SK-N-MC (cell line): ENCODE measurements at regions not wholly inside any gene's neighbourhood (a gene's known extent, or its start where the extent isn't known, plus 50 kb on each side); places are given as distances from the start of the nearest gene placed in this dataset.
A peak's percentile ranks its signal among the peaks of the same experiment; 100 is the strongest.
"Not testable (repeated sequence)": the region's sequence is repeated elsewhere in the genome, so short reads cannot be mapped to it uniquely, and the experiment has no call there.

Experiments
- DNase-seq: peaks from one replicate; pipeline ENCODE4 v3.0.0-alpha.2; 2011; ENCODE audit warnings: low read depth, low spot score
- H3K27ac ChIP-seq: fragments of 200-600 bp; sonication (generic); 2 replicates; pipeline ENCODE4 v1.5.1; 2016; ENCODE audit warnings: mixed run types
- H3K36me3 ChIP-seq: fragments of 200-600 bp; sonication (generic); 2 replicates; pipeline ENCODE4 v1.6.1; 2017; ENCODE audit warnings: antibody characterized with exemption, low read length, mixed read lengths; ENCODE audit not compliant: insufficient read depth
- H3K4me3 ChIP-seq: fragments of 200-600 bp; sonication (generic); 2 replicates; pipeline ENCODE4 v1.5.1; 2016
- H3K9ac ChIP-seq: fragments of 200-600 bp; sonication (generic); 2 replicates; pipeline ENCODE4 v1.8.0; 2017; ENCODE audit warnings: mixed run types, mixed read lengths; ENCODE audit not compliant: insufficient read length
- H3K9me3 ChIP-seq: fragments of 200-600 bp; sonication (generic); 2 replicates; pipeline ENCODE4 v1.6.1; 2017; ENCODE audit warnings: low read depth, mild to moderate bottlenecking, antibody characterized with exemption, low read length, moderate library complexity, mixed read lengths
- EZH2 ChIP-seq: fragments of 200-600 bp; sonication (generic); IDR thresholded peaks from one replicate; pipeline ENCODE4 v1.6.1; 2017; ENCODE audit warnings: antibody characterized with exemption
- FOXP2 ChIP-seq: optimal IDR thresholded peaks from 2 replicates; pipeline ENCODE3; 2011; ENCODE audit warnings: mild to moderate bottlenecking, moderate library complexity; ENCODE audit not compliant: insufficient read depth; ENCODE audit errors: extremely low read length, control extremely low read depth
- POLR2AphosphoS5 ChIP-seq: IDR thresholded peaks from 2 replicates; pipeline ENCODE4 v1.6.1; 2012; ENCODE audit warnings: mild to moderate bottlenecking, low read depth, low read length, borderline replicate concordance

GRCh38 chr2:150214626-150215025, 272.8 kb downstream of the RND3 start:
- no peak overlapping the region for H3K4me3 ChIP-seq
- no peaks in the 10 kb centered on the region for H3K9me3 ChIP-seq
- H3K27ac ChIP-seq: no peak overlapping the region
- TF ChIP-seq FOXP2 (no peak), POLR2AphosphoS5 (no peak), EZH2 (no peak)
- H3K36me3 ChIP-seq: no peaks in the 10 kb centered on the region
- no peak overlapping the region for H3K9ac ChIP-seq
- DNase-seq: no peak

- Histone ChIP-seq H3K36me3 (no peaks in the 10 kb centered on the region), H3K4me3 (no peak overlapping the region), H3K9me3 (no peaks in the 10 kb centered on the region), H3K27ac (no peak overlapping the region), H3K9ac (no peak overlapping the region)
- no peak for DNase-seq
- TF ChIP-seq POLR2AphosphoS5 (no peak), EZH2 (no peak), FOXP2 (no peak)
Measured at GRCh38 chr2:150212722-150213171, 274.7 kb downstream of the RND3 start.

- TF ChIP-seq FOXP2: no peak
- no peak for TF ChIP-seq EZH2
- H3K9me3 ChIP-seq: no peaks in the 10 kb centered on the region
Measured at GRCh38 chr2:150211164-150211631, 276.3 kb downstream of the RND3 start.

GRCh38 chr2:150209746-150210145, 277.7 kb downstream of the RND3 start:
- Histone ChIP-seq H3K9me3 (no peaks in the 10 kb centered on the region), H3K36me3 (no peaks in the 10 kb centered on the region), H3K9ac (no peak overlapping the region), H3K27ac (no peak overlapping the region), H3K4me3 (no peak overlapping the region)
- no peak for TF ChIP-seq EZH2
- TF ChIP-seq FOXP2: no peak
- TF ChIP-seq POLR2AphosphoS5: no peak
- DNase-seq: no peak

More at GRCh38 chr2:150211164-150211631, 276.3 kb downstream of the RND3 start:
- DNase-seq: no peak
- Histone ChIP-seq H3K4me3 (no peak overlapping the region), H3K36me3 (no peaks in the 10 kb centered on the region), H3K9ac (no peak overlapping the region), H3K27ac (no peak overlapping the region)

DNA sequence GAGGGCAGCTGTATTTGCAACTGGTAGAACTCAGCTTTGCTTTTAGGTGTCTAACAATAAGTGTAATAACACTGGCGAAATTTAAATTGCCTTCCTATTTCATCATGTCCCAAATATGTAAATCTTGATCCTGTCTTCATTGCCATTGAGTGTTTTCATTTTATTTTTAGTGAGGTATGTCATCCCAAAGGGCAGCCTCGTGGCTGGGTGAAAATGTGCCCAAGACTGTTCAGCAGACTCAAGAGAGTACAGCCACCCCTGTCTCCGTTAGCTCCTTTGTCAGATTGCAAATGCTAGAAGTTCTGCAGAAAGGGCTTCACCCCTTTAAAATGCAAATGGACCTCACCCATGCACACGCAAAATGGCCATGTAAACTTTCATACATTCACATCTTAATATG, 278.8 kb downstream of the RND3 start:
- no peak for DNase-seq
- Histone ChIP-seq H3K36me3 (no peaks in the 10 kb centered on the region), H3K4me3 (no peak overlapping the region), H3K9me3 (no peaks in the 10 kb centered on the region), H3K9ac (no peak overlapping the region), H3K27ac (no peak overlapping the region)
- no peak for TF ChIP-seq EZH2
- TF ChIP-seq POLR2AphosphoS5: no peak

GRCh38 chr2:150207979-150208378, 279.5 kb downstream of the RND3 start:
- DNase-seq: no peak
- Histone ChIP-seq H3K4me3 (no peak overlapping the region), H3K36me3 (no peaks in the 10 kb centered on the region), H3K27ac (no peak overlapping the region), H3K9ac (no peak overlapping the region), H3K9me3 (no peaks in the 10 kb centered on the region)
- TF ChIP-seq FOXP2 (no peak), POLR2AphosphoS5 (no peak), EZH2 (no peak)

DNA sequence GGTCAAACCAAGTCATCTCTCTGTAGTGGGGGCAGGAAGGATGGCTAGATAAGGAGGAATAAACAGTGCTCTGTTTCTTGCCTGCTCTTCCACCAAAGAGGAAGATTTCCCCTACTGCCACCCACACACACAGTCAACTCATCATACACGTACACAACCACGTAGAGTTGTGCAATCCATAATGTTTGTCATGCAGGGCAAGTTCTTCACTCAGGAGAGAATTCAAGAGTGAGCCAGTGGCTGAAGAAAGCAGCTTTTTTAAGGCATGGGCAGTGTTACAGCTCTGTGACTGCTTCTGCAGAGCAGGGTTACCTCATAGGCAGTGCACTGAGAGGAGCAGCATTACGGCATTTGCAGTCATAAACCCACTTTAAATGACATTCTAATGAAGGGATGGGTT, 283.0 kb downstream of the RND3 start:
- Histone ChIP-seq H3K27ac (peak overlapping the region; percentile 43; the same call in 1 of the 2 replicates), H3K4me3 (no peak overlapping the region), H3K36me3 (no peaks in the 10 kb centered on the region), H3K9ac (no peak overlapping the region), H3K9me3 (no peaks in the 10 kb centered on the region)
- no peak for DNase-seq
- no peak for TF ChIP-seq EZH2
- no peak for TF ChIP-seq FOXP2
- no peak for TF ChIP-seq POLR2AphosphoS5

DNA sequence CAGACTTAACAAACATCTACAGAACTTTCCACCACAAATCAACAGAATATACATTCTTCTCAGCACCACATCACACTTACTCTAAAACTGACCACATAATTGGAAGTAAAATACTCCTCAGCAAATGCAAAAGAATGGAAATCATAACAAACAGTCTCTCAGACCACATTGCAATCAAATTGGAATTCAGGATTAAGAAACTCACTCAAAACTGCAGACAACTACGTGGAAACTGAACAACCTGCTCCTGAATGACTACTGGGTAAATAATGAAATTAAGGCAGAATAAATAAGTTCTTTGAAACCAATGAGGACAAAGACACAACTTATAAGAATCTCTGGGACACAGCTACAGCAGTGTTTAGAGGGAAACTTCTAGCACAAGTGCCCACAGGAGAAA, 292.7 kb downstream of the RND3 start:
- not testable (repeated sequence) for H3K27ac ChIP-seq, H3K9me3 ChIP-seq, H3K4me3 ChIP-seq, DNase-seq, H3K36me3 ChIP-seq, H3K9ac ChIP-seq

DNA sequence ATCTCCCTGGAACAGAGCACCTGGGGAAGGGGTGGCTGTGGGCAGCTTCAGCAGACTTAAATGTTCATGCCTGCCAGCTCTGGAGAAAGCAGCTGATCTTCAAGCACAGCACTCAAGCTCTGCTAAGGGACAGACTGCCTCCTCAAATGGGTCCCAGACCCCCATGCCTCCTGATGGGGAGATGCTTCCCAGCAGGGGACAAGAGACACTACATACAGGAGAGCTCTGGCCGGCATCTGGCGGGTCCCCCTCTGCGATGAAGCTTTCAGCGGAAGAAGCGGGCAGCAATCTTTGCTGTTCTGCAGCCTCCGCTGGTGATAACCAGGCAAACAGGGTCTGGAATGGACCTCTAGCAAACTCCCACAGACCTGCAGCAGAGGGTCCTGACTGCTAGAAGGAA, 294.8 kb downstream of the RND3 start:
- DNase-seq: no peak
- no peaks in the 10 kb centered on the region for H3K9me3 ChIP-seq
- no peaks in the 10 kb centered on the region for H3K36me3 ChIP-seq
- H3K4me3 ChIP-seq: no peak overlapping the region
- H3K9ac ChIP-seq: no peak overlapping the region
- no peak for TF ChIP-seq FOXP2
- no peak overlapping the region for H3K27ac ChIP-seq
